ENCODE measurements at regions not wholly inside any gene's neighbourhood (a gene's known extent, or its start where the extent isn't known, plus 50 kb on each side); places are given as distances from the start of the nearest gene placed in this dataset.

GRCh38 chr3:78507196-78507984, 1260.4 kb downstream of the ROBO1 start:
- TF ChIP-seq CTCF (IDR thresholded peaks at IDR 0.05 in 8 of 11, conservative IDR thresholded peaks at IDR 0.05 in 3 of 11) (no peak), POLR2A (IDR thresholded peaks at IDR 0.05) (no peak)
